Activated B cell treated with CpG ODN at 0.5 μM for 24 hours (primary cell): ENCODE measurements at regions not wholly inside any gene's neighbourhood (a gene's known extent, or its start where the extent isn't known, plus 50 kb on each side); places are given as distances from the start of the nearest gene placed in this dataset.

ENCODE experiments used
- ATAC-seq: fragments of 200-7000 bp; cut with Tn5 transposase; one replicate; pipeline ENCODE4 v1.10.0; 2021; ENCODE audit warnings: low read depth, mild to moderate bottlenecking, moderate library complexity
- CTCF ChIA-PET: fragments of 350-600 bp; sonication (Branson Sonifier 250); formaldehyde crosslinking; loops from one replicate; lab custom pipeline; 2021; ENCODE audit warnings: antibody characterized with exemption; lab: Charles Lee
- POLR2A ChIA-PET: fragments of 350-600 bp; sonication (Branson Sonifier 250); formaldehyde crosslinking; loops from one replicate; lab custom pipeline; 2021; ENCODE audit warnings: antibody characterized with exemption; lab: Charles Lee
- DNase-seq: peaks from one replicate; pipeline ENCODE4 v3.0.0; 2022
- H3K27ac Mint-ChIP-seq: one replicate; pipeline ENCODE4 v1.8.0; 2020; ENCODE audit warnings: mixed read lengths
- H3K27me3 Mint-ChIP-seq: one replicate; pipeline ENCODE4 v1.8.0; 2021; ENCODE audit warnings: mixed read lengths
- H3K36me3 Mint-ChIP-seq: one replicate; pipeline ENCODE4 v1.8.0; 2021; ENCODE audit warnings: low read depth, mixed read lengths
- H3K4me1 Mint-ChIP-seq: one replicate; pipeline ENCODE4 v1.8.0; 2021; ENCODE audit warnings: mixed read lengths
- H3K4me3 Mint-ChIP-seq: one replicate; pipeline ENCODE4 v1.8.0; 2020; ENCODE audit warnings: mild to moderate bottlenecking, mixed read lengths
- H3K9me3 Mint-ChIP-seq: one replicate; pipeline ENCODE4 v1.8.0; 2020; ENCODE audit warnings: mixed read lengths
- intact Hi-C: fragments of 100-400 bp; cut with micrococcal nuclease; formaldehyde crosslinking; loops from one replicate; pipeline ENCODE4 v1.15.1; 2024
- TF ChIP-seq, protein P1 (sequence below): fragments of 200-600 bp; IDR thresholded peaks from one replicate; pipeline ENCODE4 v1.8.0; 2022; ENCODE audit warnings: antibody characterized with exemption, mild to moderate bottlenecking

DNA sequence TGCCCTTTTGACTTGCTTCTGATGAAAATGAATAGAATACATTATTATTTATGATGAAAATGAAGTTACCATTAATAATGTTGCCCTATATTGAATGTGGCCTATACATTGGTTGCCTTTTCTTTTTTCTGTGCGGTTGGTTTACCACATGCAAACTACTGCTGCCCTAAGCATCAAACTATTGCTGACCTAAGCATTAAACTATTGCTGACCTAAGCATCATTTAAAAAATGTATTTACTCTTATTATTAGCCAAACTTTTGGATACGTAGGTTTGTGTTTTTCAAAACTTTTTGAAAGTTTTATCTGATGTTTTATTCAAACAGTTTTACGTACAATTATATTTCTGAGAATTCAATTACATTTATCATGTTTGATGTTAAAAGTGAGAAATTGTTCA is 76.0 kb upstream of the CDH10 start:
- H3K27ac Mint-ChIP-seq, result no peak overlapping the region
- H3K9me3 Mint-ChIP-seq, result peaks cover 11% of the 10 kb centered on the region
- H3K27me3 Mint-ChIP-seq, result no peaks in the 10 kb centered on the region
- DNase-seq, result no peak
- no peak for ATAC-seq
- intact Hi-C loops, result no loop called here
- ChIA-PET POLR2A (no interaction called here), CTCF (no interaction called here)
- H3K4me3 Mint-ChIP-seq, result no peak overlapping the region
- TF ChIP-seq, protein P1, sequence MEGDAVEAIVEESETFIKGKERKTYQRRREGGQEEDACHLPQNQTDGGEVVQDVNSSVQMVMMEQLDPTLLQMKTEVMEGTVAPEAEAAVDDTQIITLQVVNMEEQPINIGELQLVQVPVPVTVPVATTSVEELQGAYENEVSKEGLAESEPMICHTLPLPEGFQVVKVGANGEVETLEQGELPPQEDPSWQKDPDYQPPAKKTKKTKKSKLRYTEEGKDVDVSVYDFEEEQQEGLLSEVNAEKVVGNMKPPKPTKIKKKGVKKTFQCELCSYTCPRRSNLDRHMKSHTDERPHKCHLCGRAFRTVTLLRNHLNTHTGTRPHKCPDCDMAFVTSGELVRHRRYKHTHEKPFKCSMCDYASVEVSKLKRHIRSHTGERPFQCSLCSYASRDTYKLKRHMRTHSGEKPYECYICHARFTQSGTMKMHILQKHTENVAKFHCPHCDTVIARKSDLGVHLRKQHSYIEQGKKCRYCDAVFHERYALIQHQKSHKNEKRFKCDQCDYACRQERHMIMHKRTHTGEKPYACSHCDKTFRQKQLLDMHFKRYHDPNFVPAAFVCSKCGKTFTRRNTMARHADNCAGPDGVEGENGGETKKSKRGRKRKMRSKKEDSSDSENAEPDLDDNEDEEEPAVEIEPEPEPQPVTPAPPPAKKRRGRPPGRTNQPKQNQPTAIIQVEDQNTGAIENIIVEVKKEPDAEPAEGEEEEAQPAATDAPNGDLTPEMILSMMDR, result no peak
- H3K36me3 Mint-ChIP-seq, result no peaks in the 10 kb centered on the region
- H3K4me1 Mint-ChIP-seq, result no peaks in the 10 kb centered on the region

DNA sequence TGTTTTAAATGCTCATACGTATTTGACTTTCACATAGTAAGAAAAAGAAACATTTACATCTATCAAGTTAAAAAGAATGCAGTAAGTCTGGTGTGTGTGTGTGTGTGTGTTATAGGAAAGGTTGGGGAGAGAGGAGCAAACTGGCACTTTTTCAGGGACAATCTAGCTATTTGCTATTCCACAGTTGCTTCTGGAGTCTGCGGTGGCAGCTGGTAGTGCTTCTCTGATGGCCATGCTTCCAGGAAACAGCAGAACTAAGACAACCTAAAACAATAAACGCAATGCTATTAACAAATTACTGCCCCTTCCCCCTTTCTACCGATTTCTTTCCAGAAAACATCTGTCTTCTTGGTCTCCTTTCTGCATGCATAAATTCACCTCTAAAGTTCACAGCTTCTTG is 70.0 kb upstream of the CDH10 start:
- intact Hi-C loops, result no loop called here
- TF ChIP-seq, protein P1, result no peak
- no peak overlapping the region for H3K4me3 Mint-ChIP-seq

DNA sequence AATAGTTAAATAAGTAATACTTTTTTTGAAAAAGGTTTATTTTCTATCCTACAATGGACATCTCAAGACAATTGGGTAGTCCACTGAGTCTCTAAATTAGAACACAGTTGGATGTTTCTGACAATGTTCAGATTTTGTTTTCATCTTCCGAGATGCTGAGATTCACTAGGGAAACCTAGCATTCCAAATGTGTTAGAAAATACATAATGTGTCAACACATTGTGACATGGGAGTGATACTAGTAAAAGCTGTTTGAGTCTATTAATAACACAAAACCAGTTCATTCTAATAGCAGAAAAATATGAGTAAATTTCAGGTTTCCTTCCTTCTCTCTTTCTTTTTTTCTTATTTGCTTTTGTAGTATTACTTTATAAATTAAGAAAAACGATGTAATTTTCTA is 68.2 kb upstream of the CDH10 start:
- H3K27ac Mint-ChIP-seq, result no peak overlapping the region
- H3K4me3 Mint-ChIP-seq, result no peak overlapping the region
- H3K36me3 Mint-ChIP-seq, result no peaks in the 10 kb centered on the region
- H3K9me3 Mint-ChIP-seq, result peaks cover 3% of the 10 kb centered on the region
- no peak for DNase-seq
- TF ChIP-seq, protein P1, result no peak
- no peaks in the 10 kb centered on the region for H3K4me1 Mint-ChIP-seq
- ATAC-seq, result no peak
- intact Hi-C loops, result no loop called here
- POLR2A ChIA-PET, result no interaction called here
- CTCF ChIA-PET, result no interaction called here
- H3K27me3 Mint-ChIP-seq, result no peaks in the 10 kb centered on the region

More for the DNA sequence above, 70.0 kb upstream of the CDH10 start:
- Mint-ChIP-seq H3K27ac (no peak overlapping the region), H3K9me3 (peaks cover 3% of the 10 kb centered on the region), H3K4me1 (no peaks in the 10 kb centered on the region), H3K36me3 (no peaks in the 10 kb centered on the region), H3K27me3 (no peaks in the 10 kb centered on the region)
- no peak for ATAC-seq
- DNase-seq, result no peak
- ChIA-PET CTCF (no interaction called here), POLR2A (no interaction called here)

DNA sequence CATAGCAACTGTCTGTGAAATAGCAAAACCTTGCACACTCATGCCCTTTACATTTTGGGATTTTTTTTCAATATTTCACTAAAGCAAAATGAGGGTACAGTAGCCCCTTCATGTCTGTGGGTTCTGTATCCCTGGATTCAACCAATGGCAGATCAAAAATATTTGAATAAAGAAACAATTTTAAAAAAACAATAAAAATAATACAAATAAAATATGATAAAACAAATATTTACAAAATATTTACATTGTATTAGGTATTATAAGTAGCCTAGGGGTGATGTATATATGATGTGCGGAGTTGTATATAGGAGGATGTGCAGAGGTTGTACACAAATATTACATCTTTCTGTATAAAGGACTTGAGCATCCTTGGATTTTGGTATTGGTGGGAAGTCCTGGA is 67.3 kb upstream of the CDH10 start:
- Mint-ChIP-seq H3K27ac (no peak overlapping the region), H3K9me3 (peaks cover 3% of the 10 kb centered on the region), H3K36me3 (no peaks in the 10 kb centered on the region), H3K4me1 (no peaks in the 10 kb centered on the region), H3K27me3 (no peaks in the 10 kb centered on the region), H3K4me3 (no peak overlapping the region)
- ChIA-PET POLR2A (no interaction called here), CTCF (no interaction called here)
- DNase-seq (no peak), ATAC-seq (no peak)
- TF ChIP-seq, protein P1, result no peak
- intact Hi-C loops, result no loop called here

DNA sequence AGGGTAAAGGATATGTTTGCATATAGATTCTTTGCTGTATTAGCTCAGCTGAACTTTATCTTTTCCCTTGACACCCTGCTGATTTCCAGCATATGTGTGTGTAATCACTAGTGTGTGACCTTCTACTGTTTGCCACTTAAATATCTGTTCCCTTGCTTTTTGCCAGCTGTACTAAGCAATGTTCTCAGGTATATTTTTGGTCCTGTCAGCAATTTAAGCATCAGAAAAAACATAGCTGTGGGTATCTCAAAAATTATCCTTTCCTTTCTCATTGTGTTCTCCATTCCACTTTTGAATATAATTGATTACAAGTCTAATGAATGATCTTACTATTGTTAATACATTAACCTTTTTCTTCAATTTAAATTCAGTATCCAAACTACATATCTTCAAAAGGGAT is 59.2 kb upstream of the CDH10 start:
- DNase-seq (no peak), ATAC-seq (no peak)
- intact Hi-C loops, result no loop called here
- Mint-ChIP-seq H3K27ac (no peak overlapping the region), H3K4me1 (no peaks in the 10 kb centered on the region), H3K9me3 (peaks cover 9% of the 10 kb centered on the region), H3K36me3 (no peaks in the 10 kb centered on the region), H3K4me3 (no peak overlapping the region), H3K27me3 (no peaks in the 10 kb centered on the region)
- TF ChIP-seq, protein P1, result no peak
- CTCF ChIA-PET, result no interaction called here
- POLR2A ChIA-PET, result no interaction called here
